DOHH2 (cell line): ENCODE measurements at regions not wholly inside any gene's neighbourhood (a gene's known extent, or its start where the extent isn't known, plus 50 kb on each side); places are given as distances from the start of the nearest gene placed in this dataset.

Source experiments
- EZH2phosphoT487 ChIP-seq: fragments of 200-600 bp; sonication (generic); IDR thresholded peaks from 2 replicates; pipeline ENCODE4 v1.6.1; 2017; ENCODE audit warnings: borderline replicate concordance, mild to moderate bottlenecking, antibody characterized with exemption, low read length, moderate library complexity, mixed read lengths
- TF ChIP-seq, protein P1 (sequence below): fragments of 200-600 bp; sonication (generic); IDR thresholded peaks from one replicate; pipeline ENCODE4 v1.5.1; 2014; ENCODE audit warnings: antibody characterized with exemption, mild to moderate bottlenecking, low read depth, low read length; ENCODE audit not compliant: poor library complexity, severe bottlenecking

DNA sequence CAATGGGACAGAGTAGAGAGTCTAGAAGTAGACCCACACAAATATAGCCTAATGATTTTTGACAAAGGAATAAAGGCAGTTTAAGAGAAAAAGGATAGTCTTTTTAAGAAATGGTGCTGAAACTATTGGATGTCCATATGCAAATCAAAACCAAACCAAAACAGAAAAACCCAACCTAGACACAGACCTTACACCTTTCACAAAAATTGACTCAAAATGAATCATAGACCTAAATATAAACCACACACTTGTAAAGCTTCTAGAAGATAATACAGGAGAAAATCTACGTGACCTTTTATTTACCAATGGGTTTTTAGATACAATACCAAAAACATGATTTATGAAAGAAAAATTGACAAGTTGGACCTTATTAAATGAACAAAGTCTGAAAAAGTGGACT is 66.4 kb upstream of the MPHOSPH6 start:
- TF ChIP-seq, protein P1, sequence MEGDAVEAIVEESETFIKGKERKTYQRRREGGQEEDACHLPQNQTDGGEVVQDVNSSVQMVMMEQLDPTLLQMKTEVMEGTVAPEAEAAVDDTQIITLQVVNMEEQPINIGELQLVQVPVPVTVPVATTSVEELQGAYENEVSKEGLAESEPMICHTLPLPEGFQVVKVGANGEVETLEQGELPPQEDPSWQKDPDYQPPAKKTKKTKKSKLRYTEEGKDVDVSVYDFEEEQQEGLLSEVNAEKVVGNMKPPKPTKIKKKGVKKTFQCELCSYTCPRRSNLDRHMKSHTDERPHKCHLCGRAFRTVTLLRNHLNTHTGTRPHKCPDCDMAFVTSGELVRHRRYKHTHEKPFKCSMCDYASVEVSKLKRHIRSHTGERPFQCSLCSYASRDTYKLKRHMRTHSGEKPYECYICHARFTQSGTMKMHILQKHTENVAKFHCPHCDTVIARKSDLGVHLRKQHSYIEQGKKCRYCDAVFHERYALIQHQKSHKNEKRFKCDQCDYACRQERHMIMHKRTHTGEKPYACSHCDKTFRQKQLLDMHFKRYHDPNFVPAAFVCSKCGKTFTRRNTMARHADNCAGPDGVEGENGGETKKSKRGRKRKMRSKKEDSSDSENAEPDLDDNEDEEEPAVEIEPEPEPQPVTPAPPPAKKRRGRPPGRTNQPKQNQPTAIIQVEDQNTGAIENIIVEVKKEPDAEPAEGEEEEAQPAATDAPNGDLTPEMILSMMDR, result no peak
- no peak for TF ChIP-seq EZH2phosphoT487
